Stimulated activated CD4-positive, alpha-beta T cell treated with anti-CD3 and anti-CD28 coated beads, Interleukin-4, amount 100 ng/mL, for 48 hours (primary cell): ENCODE measurements at regions not wholly inside any gene's neighbourhood (a gene's known extent, or its start where the extent isn't known, plus 50 kb on each side); places are given as distances from the start of the nearest gene placed in this dataset.
"Not testable (repeated sequence)": the region's sequence is repeated elsewhere in the genome, so short reads cannot be mapped to it uniquely, and the experiment has no call there.

ENCODE experiments used
- DNase-seq, 2 donors: peaks; one replicate each; pipeline ENCODE4 v3.0.0-alpha.2; 2020; ENCODE audit warnings: low read depth in 2 of 2

- DNase-seq: no peak
Measured at GRCh38 chr2:238599549-238600505, 173.1 kb downstream of the ASB1 start.

- DNase-seq: no peak
Measured at GRCh38 chr2:238600506-238601432, 174.0 kb downstream of the ASB1 start.

DNA sequence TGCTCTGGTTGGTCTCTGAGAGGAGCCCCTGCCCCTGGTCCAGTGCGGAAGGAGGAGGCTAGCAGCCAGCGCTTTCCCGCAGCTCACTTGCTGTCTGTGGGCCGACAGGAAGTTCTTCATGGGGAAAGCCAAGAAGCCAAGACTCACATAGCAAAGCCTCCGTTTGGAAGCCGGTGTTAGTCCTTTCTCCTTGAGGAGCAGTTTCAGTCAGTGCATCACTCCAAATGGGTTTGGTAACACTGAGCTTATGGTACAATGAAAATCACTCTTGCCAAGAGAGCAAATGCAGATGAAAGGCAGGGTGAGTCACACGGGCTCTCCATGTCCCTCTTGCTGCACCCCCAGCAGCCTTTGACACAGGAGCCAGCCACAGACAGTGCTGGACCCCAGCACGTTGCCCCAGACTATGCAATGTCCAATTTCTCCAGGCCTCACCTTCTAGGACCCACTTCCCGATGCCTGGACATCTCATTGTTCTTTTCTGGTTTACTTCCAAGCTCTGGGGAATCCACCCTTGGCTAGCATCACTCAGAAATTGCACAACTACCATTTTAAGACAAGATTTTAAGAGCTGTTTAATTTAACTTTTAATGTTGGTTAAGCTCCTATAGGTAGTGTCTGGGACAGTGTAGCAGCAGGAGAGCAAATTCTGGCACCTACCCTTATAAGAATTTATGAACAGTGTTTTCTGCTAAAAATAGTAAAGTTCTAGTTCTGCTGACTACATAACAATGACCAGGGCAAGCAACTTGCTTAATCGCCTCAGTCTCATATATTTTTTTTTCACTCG, 174.9 kb downstream of the ASB1 start:
- DNase-seq: no peak

GRCh38 chr2:238602223-238602960, 175.7 kb downstream of the ASB1 start:
- DNase-seq: no peak

DNA sequence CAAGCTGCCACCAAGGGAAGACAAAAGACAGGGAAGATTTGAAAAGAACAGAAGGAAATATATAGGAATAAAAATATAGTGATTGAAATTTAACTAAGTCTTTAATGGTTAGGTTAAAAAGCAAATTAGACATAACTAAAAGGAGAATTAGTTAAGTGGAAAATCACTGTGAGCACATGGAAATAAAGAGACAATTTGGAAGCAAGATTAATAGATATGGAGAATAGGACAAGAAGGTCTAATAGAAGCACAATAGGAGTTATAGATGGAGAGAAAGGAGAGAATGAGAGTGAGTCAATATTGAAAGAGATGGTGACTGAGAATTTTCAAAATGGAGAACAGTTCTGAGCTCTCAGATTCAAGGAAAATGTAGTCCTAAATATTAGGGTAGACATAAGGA, 176.9 kb downstream of the ASB1 start:
- DNase-seq: no peak

- no peak for DNase-seq
Measured at GRCh38 chr2:238606311-238606710, 179.6 kb downstream of the ASB1 start.

- no peak for DNase-seq
Measured at GRCh38 chr2:238613610-238614009, 186.9 kb downstream of the ASB1 start.

GRCh38 chr2:238614376-238614775, 187.6 kb downstream of the ASB1 start:
- DNase-seq: no peak

- DNase-seq: no peak
Measured at GRCh38 chr2:238615187-238615586, 188.5 kb downstream of the ASB1 start.

DNA sequence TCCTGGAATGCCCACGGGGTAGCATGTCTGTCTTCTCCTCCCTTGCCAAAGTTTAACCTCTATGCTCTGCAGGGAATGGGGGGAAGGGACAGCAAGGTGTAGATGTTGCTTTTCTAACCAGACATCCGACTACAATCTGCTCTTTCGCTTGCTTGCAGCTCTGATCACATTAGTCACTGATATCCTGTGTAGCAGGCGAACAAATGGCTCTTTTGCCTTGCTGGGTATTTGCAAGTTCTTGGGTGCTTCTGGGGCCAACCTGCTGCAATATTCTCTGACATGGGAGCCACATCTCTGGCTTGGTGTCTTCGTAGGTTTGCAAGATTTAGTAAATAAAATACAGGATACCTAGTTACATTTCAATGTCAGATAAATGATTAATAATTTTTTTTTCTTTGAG, 190.0 kb downstream of the ASB1 start:
- DNase-seq: no peak

- not testable (repeated sequence) for DNase-seq
Measured at GRCh38 chr2:238618494-238619283, 192.0 kb downstream of the ASB1 start.

- no peak for DNase-seq
Measured at GRCh38 chr2:238627899-238628298, 201.2 kb downstream of the ASB1 start.

DNA sequence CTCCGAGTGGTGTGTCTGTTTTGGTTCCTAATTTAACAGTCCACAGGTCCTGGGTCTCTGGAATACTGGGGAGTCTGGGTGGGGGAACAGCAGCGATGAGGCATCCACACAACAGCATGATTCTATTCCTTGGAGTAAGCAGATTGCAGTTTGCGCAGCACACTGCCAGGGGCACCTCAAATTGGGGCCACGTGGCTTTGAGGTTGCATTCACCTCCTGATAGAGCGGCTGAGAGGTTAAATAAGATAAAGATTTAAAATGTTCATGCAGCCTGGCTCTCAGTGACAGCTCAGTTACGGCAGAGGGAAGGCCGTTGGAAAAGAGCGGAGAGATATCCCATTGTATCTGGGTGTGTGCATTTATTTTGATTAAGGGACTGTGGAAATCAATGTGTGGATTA, 202.3 kb downstream of the ASB1 start:
- no peak for DNase-seq

DNA sequence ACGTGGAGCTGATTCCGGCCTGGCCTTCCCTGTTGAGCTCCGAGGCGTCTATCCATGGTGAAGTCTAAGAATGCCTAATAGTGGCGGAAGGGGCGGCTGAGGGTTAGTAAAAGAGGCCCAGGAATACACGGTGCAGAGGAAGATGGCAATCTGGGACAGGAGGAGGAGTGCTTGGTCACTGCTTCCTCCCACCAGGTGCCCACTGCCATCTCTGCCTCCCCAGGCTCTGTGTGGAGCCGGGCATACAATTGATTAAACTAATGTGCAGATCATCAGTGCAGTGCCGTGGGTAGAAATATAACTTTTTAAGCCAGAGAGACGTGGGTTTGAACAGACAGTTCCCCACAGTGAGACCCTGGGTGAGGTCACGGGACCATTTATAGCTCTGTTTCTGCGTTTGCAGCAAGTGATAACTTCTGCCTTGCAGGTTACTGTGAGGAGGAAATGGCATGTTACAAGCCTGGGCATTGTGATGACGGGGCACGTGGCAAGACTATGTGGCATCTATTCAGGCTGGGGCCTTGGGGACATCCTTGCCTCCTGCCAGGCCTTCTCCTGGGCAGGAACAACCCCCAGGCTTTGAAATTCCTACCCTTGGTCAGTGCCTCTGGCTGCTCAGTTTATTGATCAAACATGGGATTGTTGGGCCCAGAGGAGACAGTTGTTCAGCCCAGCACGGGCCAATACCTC, 204.9 kb downstream of the ASB1 start:
- DNase-seq: no peak

DNA sequence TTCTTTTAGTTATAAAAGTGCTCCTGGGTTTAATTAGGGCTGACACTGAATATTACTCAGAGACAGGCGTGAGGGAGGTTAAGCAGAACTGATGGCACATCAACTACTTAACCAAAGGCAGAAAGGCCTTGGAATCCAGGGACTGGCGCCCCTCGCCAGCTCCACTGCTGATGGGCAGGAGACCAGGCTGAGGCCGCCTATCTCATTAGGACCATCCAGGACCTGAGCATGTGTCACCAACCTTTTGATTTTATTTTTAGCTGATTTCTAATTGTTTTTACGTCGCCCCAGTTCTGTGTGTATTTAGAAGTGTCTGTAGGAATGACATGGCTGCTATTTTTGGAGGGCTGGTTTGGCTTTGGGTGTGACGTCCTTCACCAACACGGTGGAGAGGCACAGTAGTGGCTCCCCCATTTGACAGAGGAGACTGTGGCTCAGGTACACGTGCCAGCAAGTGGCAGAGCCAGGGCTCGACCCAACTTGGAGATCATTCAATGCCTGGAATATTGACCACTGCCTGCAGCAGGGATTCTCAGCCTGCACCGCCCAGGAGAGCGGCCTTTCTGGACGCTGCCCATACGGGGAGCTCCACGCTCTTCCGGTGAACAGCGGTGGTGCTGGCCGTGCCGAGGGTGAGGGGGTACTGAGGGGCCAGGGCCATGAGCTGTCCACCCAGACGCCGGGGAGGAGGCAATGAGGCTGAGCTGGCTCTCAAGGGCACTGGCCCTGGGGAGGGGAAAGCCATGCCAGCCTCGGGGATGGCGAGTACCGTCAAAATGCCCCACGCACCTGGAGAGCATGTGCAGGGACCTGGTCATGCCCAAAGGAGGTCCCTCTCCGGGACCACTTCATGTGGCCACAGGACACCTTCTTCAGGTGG, 205.7 kb downstream of the ASB1 start:
- no peak for DNase-seq

GRCh38 chr2:238633426-238634328, 206.9 kb downstream of the ASB1 start:
- DNase-seq: no peak

GRCh38 chr2:238634701-238635357, 208.1 kb downstream of the ASB1 start:
- no peak for DNase-seq
